ENCODE measurements at regions not wholly inside any gene's neighbourhood (a gene's known extent, or its start where the extent isn't known, plus 50 kb on each side); places are given as distances from the start of the nearest gene placed in this dataset.

DNA sequence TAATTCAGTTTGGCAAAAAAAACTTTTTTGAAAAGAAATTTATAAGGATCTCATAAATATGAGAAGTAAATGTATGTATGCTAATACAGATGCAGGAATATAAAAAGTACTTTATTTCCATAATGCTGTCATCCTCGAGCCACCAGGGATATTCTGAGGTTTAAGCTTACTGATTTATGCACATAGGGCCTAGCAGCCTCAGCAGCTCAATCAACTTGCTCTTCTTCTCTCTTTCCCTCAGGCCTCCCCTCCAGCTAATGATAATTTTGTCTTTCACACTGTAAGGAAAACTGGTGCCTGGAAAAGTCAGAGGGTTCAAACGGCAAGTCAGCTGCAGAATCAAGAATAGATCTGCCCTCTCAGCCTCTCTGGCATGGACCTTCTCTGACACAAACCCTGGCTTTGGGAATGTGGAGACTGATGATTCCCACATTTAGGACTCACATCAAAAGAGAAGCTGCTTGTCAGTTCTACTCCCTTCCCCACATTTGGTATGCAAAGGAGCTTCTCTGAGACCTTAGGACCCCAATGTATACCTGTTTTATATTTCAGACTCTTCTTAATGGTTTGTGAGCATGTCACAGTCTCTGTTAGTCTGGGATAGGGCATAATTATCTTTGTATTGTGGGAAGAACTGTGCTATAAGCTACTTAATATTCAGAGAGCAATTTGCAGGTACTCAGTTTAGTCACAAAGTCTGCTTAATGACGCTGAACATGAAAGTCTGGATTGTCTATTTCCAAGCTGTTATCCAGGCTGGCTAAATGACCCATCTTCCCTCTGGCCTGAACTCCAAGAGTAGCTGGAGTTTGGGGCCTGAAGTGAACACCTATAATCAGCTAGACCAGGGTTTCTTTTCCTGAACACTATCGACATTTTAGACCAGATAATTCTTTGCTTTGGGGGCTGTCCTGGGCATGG, 52.1 kb upstream of the DIPK1A start:
- no peak for DNase-seq
- Mint-ChIP-seq H3K9me3 (no peaks in the 10 kb centered on the region), H3K4me3 (no peak overlapping the region), H3K36me3 (ENCODE audit: low read depth) (no peaks in the 10 kb centered on the region), H3K27ac (no peak overlapping the region), H3K4me1 (ENCODE audit: low read depth) (peaks cover 2% of the 10 kb centered on the region), H3K27me3 (ENCODE audit: low read depth) (peaks cover 6% of the 10 kb centered on the region)
- intact Hi-C loops (cut with micrococcal nuclease) = no loop called here
- CTCF ChIA-PET = interaction anchor here (0.6 to 1.9 kb wide), 11 partner anchors 8 to 116 kb away, joined by 3 to 9 read pairs (median 4); no protein-coding TSS in a partner anchor

DNA sequence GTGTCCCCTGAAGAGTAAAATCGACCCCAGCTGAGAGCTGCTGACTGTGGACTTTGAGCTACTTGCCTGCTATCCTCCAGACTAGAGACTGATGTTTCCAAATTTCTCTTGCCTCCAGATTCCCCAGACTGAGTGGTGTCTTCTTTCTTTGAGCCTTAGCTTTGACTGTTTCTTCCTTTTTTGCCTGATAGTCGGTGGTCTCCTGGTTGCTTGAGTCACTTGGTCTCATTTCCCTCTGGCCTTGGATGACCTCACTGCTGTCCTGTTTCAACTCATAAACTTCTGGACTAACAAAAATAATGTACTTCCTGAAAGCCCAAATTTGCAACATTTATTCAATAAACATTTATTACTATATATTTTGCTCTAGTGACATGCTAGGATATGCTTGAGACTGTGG, 52.9 kb upstream of the DIPK1A start:
- no peaks in the 10 kb centered on the region for H3K9me3 Mint-ChIP-seq
- no peak for DNase-seq
- peaks cover 2% of the 10 kb centered on the region for H3K4me1 Mint-ChIP-seq (ENCODE audit: low read depth)
- H3K27ac Mint-ChIP-seq = no peak overlapping the region
- H3K27me3 Mint-ChIP-seq (ENCODE audit: low read depth) = peaks cover 6% of the 10 kb centered on the region
- intact Hi-C loops (cut with micrococcal nuclease) = no loop called here
- H3K36me3 Mint-ChIP-seq (ENCODE audit: low read depth) = no peaks in the 10 kb centered on the region
- H3K4me3 Mint-ChIP-seq = no peak overlapping the region
- CTCF ChIA-PET = interaction anchor here (0.6 to 1.9 kb wide), 9 partner anchors 10 to 116 kb away, joined by 3 to 9 read pairs (median 4); no protein-coding TSS in a partner anchor

DNA sequence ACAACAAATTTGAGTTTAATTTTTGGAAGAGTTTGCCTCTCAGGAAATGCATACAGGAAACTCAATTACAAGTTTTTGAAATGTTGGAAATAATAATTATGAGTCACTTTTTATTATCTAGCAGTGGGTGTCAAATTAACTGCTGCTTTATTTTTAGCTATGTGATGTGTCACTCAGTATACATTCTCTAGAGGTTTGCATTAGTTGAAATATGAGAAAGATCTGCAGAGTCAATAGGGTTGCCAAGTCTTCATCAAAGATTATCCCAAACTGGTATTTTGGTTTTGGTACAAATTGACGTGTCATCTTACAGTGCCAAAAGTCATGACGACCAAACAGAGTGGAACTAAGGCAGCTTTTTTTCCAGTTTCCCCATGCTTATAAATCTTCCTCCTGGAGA, 54.3 kb upstream of the DIPK1A start:
- no peak for DNase-seq
- Mint-ChIP-seq H3K36me3 (ENCODE audit: low read depth) (no peaks in the 10 kb centered on the region), H3K27ac (no peak overlapping the region), H3K4me3 (no peak overlapping the region), H3K27me3 (ENCODE audit: low read depth) (peaks cover 6% of the 10 kb centered on the region), H3K9me3 (no peaks in the 10 kb centered on the region), H3K4me1 (ENCODE audit: low read depth) (peaks cover 2% of the 10 kb centered on the region)
- intact Hi-C loops (cut with micrococcal nuclease) = no loop called here
- CTCF ChIA-PET = interaction anchor here (0.6 to 2.8 kb wide), 3 partner anchors 14 to 47 kb away, joined by 3 to 17 read pairs (median 4); no protein-coding TSS in a partner anchor

DNA sequence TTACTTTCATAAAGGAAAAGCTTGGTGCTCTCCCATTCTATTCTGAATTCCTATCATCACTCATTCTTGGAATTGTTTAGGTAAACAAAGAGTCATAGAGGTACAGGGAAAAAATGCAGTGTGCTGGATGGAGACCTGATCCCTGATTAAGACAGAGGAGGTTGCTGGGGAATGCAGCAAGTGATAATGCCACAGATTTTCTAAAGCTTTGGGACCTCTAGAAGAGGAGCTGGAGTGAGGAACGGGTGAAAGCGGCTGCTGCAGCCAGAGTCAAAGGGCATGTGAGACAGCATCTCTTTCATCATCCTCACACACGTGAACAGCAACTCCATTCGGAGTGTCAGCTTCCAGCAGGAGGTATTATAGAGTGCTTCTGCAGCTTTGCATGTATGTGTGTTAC, 54.9 kb upstream of the DIPK1A start:
- Mint-ChIP-seq H3K4me3 (no peak overlapping the region), H3K27me3 (ENCODE audit: low read depth) (peaks cover 6% of the 10 kb centered on the region), H3K36me3 (ENCODE audit: low read depth) (no peaks in the 10 kb centered on the region), H3K9me3 (no peaks in the 10 kb centered on the region), H3K4me1 (ENCODE audit: low read depth) (peaks cover 2% of the 10 kb centered on the region), H3K27ac (no peak overlapping the region)
- intact Hi-C loops (cut with micrococcal nuclease) = no loop called here
- CTCF ChIA-PET = interaction anchor here (0.6 to 2.8 kb wide), 3 partner anchors 14 to 46 kb away, joined by 3 to 17 read pairs (median 4); no protein-coding TSS in a partner anchor
- DNase-seq = no peak

DNA sequence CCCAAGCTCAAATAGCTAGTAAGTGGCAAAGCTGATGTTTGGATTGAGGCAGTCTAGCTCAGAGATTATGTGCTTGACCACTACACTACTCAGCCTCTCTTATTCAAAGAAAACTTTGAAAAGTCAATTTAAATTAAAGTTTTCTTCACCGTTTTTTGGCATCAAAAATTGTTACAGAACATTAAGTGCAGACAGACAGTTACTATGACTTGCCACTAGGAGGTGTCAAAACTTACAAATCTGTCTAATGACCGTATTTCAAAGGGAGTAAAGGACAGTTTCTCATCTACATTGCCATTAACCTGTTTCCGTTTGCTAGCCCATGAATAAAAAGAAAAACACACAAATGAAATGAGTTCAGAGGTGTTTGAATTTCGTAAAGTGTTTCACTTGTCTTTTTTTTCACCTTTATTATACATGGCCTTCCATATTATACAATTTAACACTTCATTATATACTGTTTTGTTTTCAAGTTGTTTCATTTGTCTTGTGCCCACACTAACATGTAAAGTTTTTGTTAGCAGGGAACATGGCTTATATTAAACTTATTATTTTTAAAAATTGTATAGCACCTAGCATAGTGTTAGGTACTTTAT, 57.4 kb upstream of the MTF2 start:
- CTCF ChIA-PET = interaction anchor here (0.6 to 5.4 kb wide), 19 partner anchors 8 to 164 kb away, joined by 3 to 93 read pairs (median 3); no protein-coding TSS in a partner anchor
- peaks cover 1% of the 10 kb centered on the region for H3K27me3 Mint-ChIP-seq (ENCODE audit: low read depth)
- no peak overlapping the region for H3K27ac Mint-ChIP-seq
- H3K4me1 Mint-ChIP-seq (ENCODE audit: low read depth) = no peaks in the 10 kb centered on the region
- no peaks in the 10 kb centered on the region for H3K36me3 Mint-ChIP-seq (ENCODE audit: low read depth)
- H3K4me3 Mint-ChIP-seq = no peak overlapping the region
- DNase-seq = no peak
- intact Hi-C loops (cut with micrococcal nuclease) = loop anchor here (1.0 to 5.0 kb wide), 9 partner anchors 41 to 823 kb away; partner anchors contain the start of genes CCDC18, MTF2 and TMED5
- no peaks in the 10 kb centered on the region for H3K9me3 Mint-ChIP-seq

DNA sequence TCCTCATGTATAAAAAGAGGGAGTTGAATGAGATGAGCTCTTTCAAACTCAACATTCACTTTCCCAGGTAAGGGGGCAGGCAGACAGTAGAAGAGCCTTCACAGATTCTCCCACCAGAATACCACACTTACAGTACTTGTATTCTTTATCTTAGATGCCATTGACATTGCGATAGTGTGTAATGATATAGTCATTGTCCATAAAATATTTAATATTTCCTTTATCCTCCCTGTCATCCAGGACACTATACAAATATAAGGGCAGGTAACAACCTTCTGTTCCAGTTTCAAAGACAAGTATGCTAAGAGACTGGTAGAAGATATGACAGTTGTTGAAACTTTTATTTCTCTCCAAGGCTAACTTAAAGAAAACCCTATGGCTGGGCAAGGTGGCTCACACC, 56.5 kb upstream of the MTF2 start:
- no peaks in the 10 kb centered on the region for H3K36me3 Mint-ChIP-seq (ENCODE audit: low read depth)
- H3K9me3 Mint-ChIP-seq = no peaks in the 10 kb centered on the region
- no peaks in the 10 kb centered on the region for H3K4me1 Mint-ChIP-seq (ENCODE audit: low read depth)
- H3K27ac Mint-ChIP-seq = no peak overlapping the region
- CTCF ChIA-PET = interaction anchor here (0.6 to 5.4 kb wide), 8 partner anchors 11 to 90 kb away, joined by 3 to 93 read pairs (median 4); no protein-coding TSS in a partner anchor
- no peak for DNase-seq
- intact Hi-C loops (cut with micrococcal nuclease) = loop anchor here (5.0 kb wide), 4 partner anchors 55 to 595 kb away; partner anchors contain the start of genes CCDC18, MTF2 and TMED5
- H3K4me3 Mint-ChIP-seq = no peak overlapping the region
- no peaks in the 10 kb centered on the region for H3K27me3 Mint-ChIP-seq (ENCODE audit: low read depth)

DNA sequence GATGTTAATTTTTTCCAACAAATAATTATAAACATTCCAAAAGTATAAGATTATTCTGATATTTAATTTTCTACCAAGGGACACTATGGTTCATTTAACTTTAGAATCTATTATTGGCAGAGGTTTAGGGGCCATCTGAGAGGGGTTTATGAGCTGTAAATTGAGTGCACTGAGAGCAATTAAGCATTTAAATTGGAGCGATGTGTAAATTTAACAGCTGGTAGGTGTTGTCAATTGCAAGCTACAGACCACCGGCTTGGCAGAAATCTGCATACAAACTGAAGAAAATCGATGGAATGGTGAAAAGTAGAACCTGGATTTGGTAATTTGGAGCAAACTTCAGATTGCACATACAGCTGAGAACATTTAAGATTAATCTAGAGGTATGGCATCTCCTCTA, 55.8 kb upstream of the MTF2 start:
- intact Hi-C loops (cut with micrococcal nuclease) = loop anchor here (5.0 kb wide), 4 partner anchors 54 to 594 kb away; partner anchors contain the start of genes CCDC18, MTF2 and TMED5
- Mint-ChIP-seq H3K27me3 (ENCODE audit: low read depth) (no peaks in the 10 kb centered on the region), H3K4me3 (no peak overlapping the region), H3K27ac (no peak overlapping the region), H3K9me3 (no peaks in the 10 kb centered on the region), H3K4me1 (ENCODE audit: low read depth) (no peaks in the 10 kb centered on the region), H3K36me3 (ENCODE audit: low read depth) (no peaks in the 10 kb centered on the region)
- CTCF ChIA-PET = interaction anchor here (0.6 to 5.4 kb wide), 14 partner anchors 9 to 348 kb away, joined by 3 to 93 read pairs (median 4); no protein-coding TSS in a partner anchor
- DNase-seq = no peak

DNA sequence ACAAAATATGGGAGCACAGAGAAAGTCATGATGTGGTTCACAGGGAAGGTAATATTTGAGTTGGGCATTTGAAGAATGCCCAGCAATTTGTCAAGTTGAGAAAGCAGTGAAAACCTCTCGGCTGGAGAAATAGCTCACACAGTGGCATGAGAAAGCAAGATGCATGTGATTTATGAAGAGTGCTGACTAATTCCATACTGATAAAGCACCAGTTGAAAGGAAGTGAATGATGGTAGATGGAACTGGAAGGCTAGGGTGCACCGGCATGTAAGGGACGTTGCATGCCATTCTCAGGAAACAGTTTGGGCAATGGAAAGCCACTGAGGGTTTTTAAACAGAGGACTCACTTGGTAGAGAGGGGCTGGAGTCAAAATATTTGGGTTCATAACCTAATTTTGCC, 53.5 kb upstream of the MTF2 start:
- CTCF ChIA-PET = interaction anchor here (0.9 to 5.4 kb wide), 5 partner anchors 20 to 279 kb away, joined by 3 to 93 read pairs (median 4); partner anchors contain the start of gene MTF2
- peaks cover 16% of the 10 kb centered on the region for H3K4me1 Mint-ChIP-seq (ENCODE audit: low read depth)

DNA sequence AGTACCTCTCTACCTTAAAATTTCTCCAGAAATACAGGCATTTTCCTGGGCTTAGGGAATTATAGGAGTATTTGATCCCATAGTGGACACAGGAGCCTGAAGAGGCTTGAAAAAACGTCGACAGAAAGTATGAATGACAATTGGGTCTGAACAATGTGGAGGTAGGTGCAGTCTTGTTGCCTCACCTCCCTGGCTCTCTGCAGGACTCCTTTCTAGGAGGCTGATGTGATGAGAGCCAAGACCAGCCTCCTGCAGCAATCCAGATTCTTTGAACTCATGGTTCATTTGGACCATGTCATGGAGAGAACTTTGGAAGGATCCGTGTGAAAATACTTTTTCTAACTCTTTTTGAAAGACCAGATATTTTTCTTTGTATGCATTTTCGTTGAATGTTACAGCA, 50.5 kb upstream of the MTF2 start:
- DNase-seq = no peak
- H3K4me1 Mint-ChIP-seq (ENCODE audit: low read depth) = peaks cover 23% of the 10 kb centered on the region
- no peaks in the 10 kb centered on the region for H3K36me3 Mint-ChIP-seq (ENCODE audit: low read depth)
- intact Hi-C loops (cut with micrococcal nuclease) = no loop called here
- no peaks in the 10 kb centered on the region for H3K27me3 Mint-ChIP-seq (ENCODE audit: low read depth)
- CTCF ChIA-PET = interaction anchor here (2.0 kb wide), 1 partner anchor 15 kb away, joined by 5 read pairs; no protein-coding TSS in a partner anchor
- no peak overlapping the region for H3K4me3 Mint-ChIP-seq
- no peaks in the 10 kb centered on the region for H3K9me3 Mint-ChIP-seq
- no peak overlapping the region for H3K27ac Mint-ChIP-seq

More for the DNA sequence above, 53.5 kb upstream of the MTF2 start:
- Mint-ChIP-seq H3K36me3 (ENCODE audit: low read depth) (no peaks in the 10 kb centered on the region), H3K9me3 (no peaks in the 10 kb centered on the region), H3K4me3 (no peak overlapping the region), H3K27ac (no peak overlapping the region), H3K27me3 (ENCODE audit: low read depth) (no peaks in the 10 kb centered on the region)
- no peak for DNase-seq
- intact Hi-C loops (cut with micrococcal nuclease) = no loop called here

Measured in activated naive CD4-positive, alpha-beta T cell treated with anti-CD3 and anti-CD28 coated beads for 36 hours (primary cell).